ENCODE measurements at regions not wholly inside any gene's neighbourhood (a gene's known extent, or its start where the extent isn't known, plus 50 kb on each side); places are given as distances from the start of the nearest gene placed in this dataset.

GRCh38 chr1:114298008-114298407, 144.3 kb upstream of the SYT6 start:
- DNase-seq (ENCODE audit: low read depth), result no peak
- H3K4me3 ChIP-seq (ENCODE audit: low read depth, low read length), result no peak overlapping the region
- no peak for TF ChIP-seq CTCF (IDR thresholded peaks at IDR 0.05; ENCODE audit: insufficient read depth, low read depth, low read length)

- DNase-seq (ENCODE audit: low read depth), result no peak
- no peak overlapping the region for H3K4me3 ChIP-seq (ENCODE audit: low read depth, low read length)
- TF ChIP-seq CTCF (IDR thresholded peaks at IDR 0.05; ENCODE audit: insufficient read depth, low read depth, low read length), result no peak
Measured at GRCh38 chr1:114296413-114296812, 142.7 kb upstream of the SYT6 start.

- no peak for DNase-seq (ENCODE audit: low read depth)
- H3K4me3 ChIP-seq (ENCODE audit: low read depth, low read length), result no peak overlapping the region
- no peak for TF ChIP-seq CTCF (IDR thresholded peaks at IDR 0.05; ENCODE audit: insufficient read depth, low read depth, low read length)
Measured at GRCh38 chr1:114295321-114295720, 141.7 kb upstream of the SYT6 start.

- no peak for DNase-seq (ENCODE audit: low read depth)
- TF ChIP-seq CTCF (IDR thresholded peaks at IDR 0.05; ENCODE audit: insufficient read depth, low read depth, low read length), result no peak
- no peak overlapping the region for H3K4me3 ChIP-seq (ENCODE audit: low read depth, low read length)
Measured at GRCh38 chr1:114292835-114293234, 139.2 kb upstream of the SYT6 start.

- no peak for TF ChIP-seq CTCF (IDR thresholded peaks at IDR 0.05; ENCODE audit: insufficient read depth, low read depth, low read length)
- no peak for DNase-seq (ENCODE audit: low read depth)
- H3K4me3 ChIP-seq (ENCODE audit: low read depth, low read length), result no peak overlapping the region
Measured at GRCh38 chr1:114292194-114292593, 138.5 kb upstream of the SYT6 start.

GRCh38 chr1:114290776-114291175, 137.1 kb upstream of the SYT6 start:
- no peak for TF ChIP-seq CTCF (IDR thresholded peaks at IDR 0.05; ENCODE audit: insufficient read depth, low read depth, low read length)
- DNase-seq (ENCODE audit: low read depth), result no peak
- H3K4me3 ChIP-seq (ENCODE audit: low read depth, low read length), result no peak overlapping the region

- no peak for TF ChIP-seq CTCF (IDR thresholded peaks at IDR 0.05; ENCODE audit: insufficient read depth, low read depth, low read length)
- no peak for DNase-seq (ENCODE audit: low read depth)
- no peak overlapping the region for H3K4me3 ChIP-seq (ENCODE audit: low read depth, low read length)
Measured at GRCh38 chr1:114290341-114290740, 136.7 kb upstream of the SYT6 start.

Measured in fibroblast of villous mesenchyme (primary cell).